ENCODE measurements at regions not wholly inside any gene's neighbourhood (a gene's known extent, or its start where the extent isn't known, plus 50 kb on each side); places are given as distances from the start of the nearest gene placed in this dataset.

DNA sequence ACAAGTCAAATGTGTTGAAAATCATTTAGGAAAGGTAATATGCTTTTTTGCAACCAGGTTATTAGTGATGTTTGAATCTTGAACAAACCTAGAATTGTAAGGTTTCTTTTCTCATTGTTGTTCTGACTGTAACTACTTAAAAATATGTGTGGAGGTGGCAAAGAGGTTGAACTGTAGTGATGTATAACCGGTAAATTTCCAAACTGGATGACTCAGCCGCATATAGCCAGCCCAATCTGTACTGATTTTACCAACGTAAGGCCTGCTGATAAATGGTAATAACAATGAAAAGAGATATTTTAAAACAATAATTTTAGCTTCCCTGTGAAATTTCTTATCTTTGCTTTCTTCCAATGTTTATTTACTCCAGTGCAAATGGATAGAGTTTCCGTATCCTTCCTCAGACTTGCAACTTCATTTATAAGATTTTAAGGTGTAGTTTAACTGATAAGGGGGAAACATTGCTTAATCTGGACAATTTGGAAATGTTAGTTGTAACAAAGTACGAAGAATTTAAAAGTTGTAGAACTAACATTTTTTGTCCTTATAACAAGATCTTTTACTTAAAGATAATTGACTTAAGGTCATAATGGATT lies 1170.4 kb upstream of the ZEB2 start:
- WGBS, 3 donors = 85 to 89% (median 88%) methylated on average over 5 of the region's 5 CpGs
- H3K9me3 ChIP-seq = no peaks in the 10 kb centered on the region
- TF ChIP-seq POLR2A (IDR thresholded peaks at IDR 0.05) = no peak
- TF ChIP-seq, protein P1, sequence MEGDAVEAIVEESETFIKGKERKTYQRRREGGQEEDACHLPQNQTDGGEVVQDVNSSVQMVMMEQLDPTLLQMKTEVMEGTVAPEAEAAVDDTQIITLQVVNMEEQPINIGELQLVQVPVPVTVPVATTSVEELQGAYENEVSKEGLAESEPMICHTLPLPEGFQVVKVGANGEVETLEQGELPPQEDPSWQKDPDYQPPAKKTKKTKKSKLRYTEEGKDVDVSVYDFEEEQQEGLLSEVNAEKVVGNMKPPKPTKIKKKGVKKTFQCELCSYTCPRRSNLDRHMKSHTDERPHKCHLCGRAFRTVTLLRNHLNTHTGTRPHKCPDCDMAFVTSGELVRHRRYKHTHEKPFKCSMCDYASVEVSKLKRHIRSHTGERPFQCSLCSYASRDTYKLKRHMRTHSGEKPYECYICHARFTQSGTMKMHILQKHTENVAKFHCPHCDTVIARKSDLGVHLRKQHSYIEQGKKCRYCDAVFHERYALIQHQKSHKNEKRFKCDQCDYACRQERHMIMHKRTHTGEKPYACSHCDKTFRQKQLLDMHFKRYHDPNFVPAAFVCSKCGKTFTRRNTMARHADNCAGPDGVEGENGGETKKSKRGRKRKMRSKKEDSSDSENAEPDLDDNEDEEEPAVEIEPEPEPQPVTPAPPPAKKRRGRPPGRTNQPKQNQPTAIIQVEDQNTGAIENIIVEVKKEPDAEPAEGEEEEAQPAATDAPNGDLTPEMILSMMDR (IDR thresholded peaks at IDR 0.05) = no peak
- TF ChIP-seq EP300 (IDR thresholded peaks at IDR 0.05) = no peak
- no peaks in the 10 kb centered on the region for H3K36me3 ChIP-seq
- H3K27ac ChIP-seq = no peak overlapping the region
- H3K27me3 ChIP-seq = no peaks in the 10 kb centered on the region
- no peak overlapping the region for H3K4me3 ChIP-seq
- no peak for DNase-seq
- intact Hi-C loops (cut with DNase I) = no loop called here
- no peaks in the 10 kb centered on the region for H3K4me1 ChIP-seq (ENCODE audit: insufficient read depth)

DNA sequence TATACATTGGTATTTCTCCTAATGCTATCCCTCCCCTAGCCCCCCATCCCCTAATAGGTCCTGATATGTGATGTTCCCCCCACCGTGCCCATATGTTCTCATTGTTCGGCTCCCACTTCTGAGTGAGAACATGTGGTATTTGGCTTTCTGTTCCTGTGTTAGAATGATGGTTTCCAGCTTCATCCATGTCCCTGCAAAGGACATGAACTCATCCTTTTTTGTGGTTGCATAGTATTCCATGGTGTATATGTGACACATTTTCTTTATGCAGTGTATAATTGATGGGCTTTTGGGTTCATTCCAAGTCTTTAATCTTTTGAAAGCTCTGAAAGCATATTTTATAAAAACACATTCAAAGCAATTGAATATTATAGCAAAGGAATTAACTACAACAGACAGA lies 1169.4 kb upstream of the ZEB2 start:
- no peak overlapping the region for H3K4me3 ChIP-seq
- TF ChIP-seq POLR2A (IDR thresholded peaks at IDR 0.05) (no peak), EP300 (IDR thresholded peaks at IDR 0.05) (no peak)
- TF ChIP-seq, protein P1 (IDR thresholded peaks at IDR 0.05) = no peak
- no peaks in the 10 kb centered on the region for H3K27me3 ChIP-seq
- H3K4me1 ChIP-seq (ENCODE audit: insufficient read depth) = no peaks in the 10 kb centered on the region
- no peaks in the 10 kb centered on the region for H3K36me3 ChIP-seq
- H3K27ac ChIP-seq = no peak overlapping the region
- DNase-seq = no peak
- whole genome bisulfite sequencing, 3 donors = 97 to 98% (median 98%) methylated on average over 2 of the region's 2 CpGs
- intact Hi-C loops (cut with DNase I) = no loop called here
- no peaks in the 10 kb centered on the region for H3K9me3 ChIP-seq

DNA sequence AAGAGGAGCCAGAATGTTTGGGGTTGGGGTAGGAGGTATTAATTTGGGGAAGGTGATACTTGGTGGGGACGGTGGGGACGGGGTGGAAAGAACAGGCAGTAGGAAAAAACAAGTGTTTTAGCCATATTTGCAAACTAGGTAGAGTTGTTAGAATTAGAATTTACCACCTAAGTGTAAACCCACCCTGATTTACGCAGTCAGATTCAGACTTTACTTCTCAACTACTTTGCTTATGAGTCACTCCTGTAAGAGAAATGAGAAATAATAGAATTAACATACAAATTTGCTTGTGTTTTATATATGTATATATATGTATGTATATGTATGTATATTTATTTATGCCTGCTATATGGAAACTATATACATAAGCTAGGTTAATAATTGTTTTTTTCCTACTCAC lies 1168.2 kb upstream of the ZEB2 start:
- TF ChIP-seq, protein P1 (IDR thresholded peaks at IDR 0.05) = no peak
- TF ChIP-seq EP300 (IDR thresholded peaks at IDR 0.05) (no peak), POLR2A (IDR thresholded peaks at IDR 0.05) (no peak)
- Histone ChIP-seq H3K36me3 (no peaks in the 10 kb centered on the region), H3K4me3 (no peak overlapping the region), H3K27ac (no peak overlapping the region), H3K27me3 (no peaks in the 10 kb centered on the region), H3K9me3 (no peaks in the 10 kb centered on the region), H3K4me1 (ENCODE audit: insufficient read depth) (no peaks in the 10 kb centered on the region)
- WGBS, 3 donors = 75 to 89% (median 88%) methylated on average over 3 of the region's 3 CpGs
- intact Hi-C loops (cut with DNase I) = no loop called here
- no peak for DNase-seq

DNA sequence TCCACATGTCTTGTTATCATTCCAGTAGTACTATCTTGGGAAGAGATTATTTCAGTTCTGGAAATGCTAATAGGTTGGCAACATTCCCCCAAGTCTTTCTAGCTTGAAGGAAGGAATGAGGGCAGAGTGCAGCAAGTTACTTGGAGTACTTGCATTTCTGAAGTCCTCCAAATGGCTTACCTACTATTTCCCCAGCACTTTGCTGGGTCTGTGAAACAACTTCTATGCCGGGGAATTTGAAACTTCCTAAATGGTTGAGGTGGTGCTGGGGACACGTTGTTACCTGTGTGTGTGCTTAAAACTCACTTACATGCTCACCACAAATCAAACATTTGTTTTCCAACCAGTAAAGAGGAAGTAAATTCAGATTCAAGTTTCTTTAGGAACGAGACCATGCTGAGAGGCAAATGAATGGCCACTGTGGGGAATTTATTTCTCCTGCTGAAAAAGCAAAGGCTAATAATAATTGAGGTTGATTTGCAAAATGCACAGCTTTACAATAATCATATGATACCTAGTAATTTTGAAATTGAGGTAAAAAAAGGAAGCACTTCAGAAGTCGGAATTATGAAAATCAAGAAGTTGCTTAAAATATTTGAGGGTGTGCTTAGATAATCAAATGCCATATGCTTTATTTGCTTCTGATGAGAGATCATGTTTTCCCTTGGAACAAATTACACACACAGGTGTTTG lies 1167.7 kb upstream of the ZEB2 start:
- WGBS, 3 donors = 63 to 67% (median 65%) methylated on average over 4 of the region's 4 CpGs
- no peak for DNase-seq
- Histone ChIP-seq H3K4me1 (ENCODE audit: insufficient read depth) (no peaks in the 10 kb centered on the region), H3K4me3 (no peak overlapping the region), H3K27me3 (no peaks in the 10 kb centered on the region), H3K9me3 (no peaks in the 10 kb centered on the region), H3K36me3 (no peaks in the 10 kb centered on the region), H3K27ac (no peak overlapping the region)
- no peak for TF ChIP-seq EP300 (IDR thresholded peaks at IDR 0.05)
- TF ChIP-seq POLR2A (IDR thresholded peaks at IDR 0.05) = no peak
- TF ChIP-seq, protein P1 (IDR thresholded peaks at IDR 0.05) = no peak
- intact Hi-C loops (cut with DNase I) = no loop called here
